ENCODE measurements at regions not wholly inside any gene's neighbourhood (a gene's known extent, or its start where the extent isn't known, plus 50 kb on each side); places are given as distances from the start of the nearest gene placed in this dataset.

DNA sequence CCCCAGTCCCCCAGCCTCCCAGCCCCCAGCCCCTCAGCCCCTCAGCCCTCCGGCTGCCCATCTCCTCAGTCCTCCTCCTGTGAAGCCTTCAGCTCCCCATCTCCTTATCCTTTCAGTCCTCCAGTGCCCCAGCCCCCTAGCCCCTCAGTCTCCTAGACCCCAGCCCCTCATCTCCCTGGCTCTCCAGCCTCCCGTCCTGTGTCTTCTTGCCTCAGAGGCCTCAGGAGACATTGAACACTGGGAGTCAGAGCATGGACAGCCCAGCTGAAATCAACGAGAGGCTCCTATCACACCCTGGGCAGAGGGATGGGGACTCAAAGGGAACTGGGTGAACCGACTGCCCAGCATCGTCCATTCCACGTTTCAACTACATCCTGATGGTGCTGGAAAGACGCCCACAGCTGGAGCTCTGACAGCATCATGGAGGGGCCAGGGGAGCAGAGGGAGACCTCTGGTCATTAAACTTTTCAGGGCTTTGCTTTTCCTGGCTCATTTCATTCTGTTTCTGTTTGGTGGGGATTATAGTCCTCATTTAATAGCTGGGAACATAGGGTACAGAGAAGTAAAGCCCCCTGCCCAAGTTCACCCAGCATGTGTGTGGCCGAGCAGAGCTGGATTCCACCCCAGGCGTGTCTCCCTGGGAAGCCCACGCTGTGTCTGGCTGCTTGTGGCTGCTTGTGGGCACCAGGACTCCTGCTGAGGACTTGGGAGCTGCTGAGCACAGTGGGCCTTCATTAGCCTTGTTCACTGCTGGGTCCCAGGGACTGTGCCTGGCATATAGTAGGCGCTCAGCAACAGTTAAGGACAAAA is 396.7 kb downstream of the PTPRU start:
- H3K9ac ChIP-seq (ENCODE audit: low read length), result no peak overlapping the region
- H4K20me1 ChIP-seq (ENCODE audit: insufficient read depth), result no peaks in the 10 kb centered on the region
- H2AFZ ChIP-seq (ENCODE audit: low read depth, low read length), result no peak overlapping the region
- no peaks in the 10 kb centered on the region for H3K27me3 ChIP-seq (ENCODE audit: insufficient read depth, low read depth, low read length)
- H3K4me2 ChIP-seq (ENCODE audit: low read length), result no peak overlapping the region
- no peaks in the 10 kb centered on the region for H3F3A ChIP-seq (ENCODE audit: insufficient read depth, low read length, poor library complexity, severe bottlenecking)
- no peaks in the 10 kb centered on the region for H3K79me2 ChIP-seq (replicated peaks; ENCODE audit: insufficient read depth, low read length)
- H3K9me2 ChIP-seq (ENCODE audit: insufficient read depth, low read length), result no peaks in the 10 kb centered on the region
- TF ChIP-seq POLR2AphosphoS5 (IDR thresholded peaks at IDR 0.05) (no peak), RAD21 (conservative IDR thresholded peaks at IDR 0.05) (no peak), EZH2 (IDR thresholded peaks at IDR 0.05; ENCODE audit: borderline replicate concordance, insufficient read depth, low read length, poor library complexity, severe bottlenecking) (no peak), TAF1 (IDR thresholded peaks at IDR 0.05; ENCODE audit: low read depth) (no peak)
- TF ChIP-seq, protein P1, sequence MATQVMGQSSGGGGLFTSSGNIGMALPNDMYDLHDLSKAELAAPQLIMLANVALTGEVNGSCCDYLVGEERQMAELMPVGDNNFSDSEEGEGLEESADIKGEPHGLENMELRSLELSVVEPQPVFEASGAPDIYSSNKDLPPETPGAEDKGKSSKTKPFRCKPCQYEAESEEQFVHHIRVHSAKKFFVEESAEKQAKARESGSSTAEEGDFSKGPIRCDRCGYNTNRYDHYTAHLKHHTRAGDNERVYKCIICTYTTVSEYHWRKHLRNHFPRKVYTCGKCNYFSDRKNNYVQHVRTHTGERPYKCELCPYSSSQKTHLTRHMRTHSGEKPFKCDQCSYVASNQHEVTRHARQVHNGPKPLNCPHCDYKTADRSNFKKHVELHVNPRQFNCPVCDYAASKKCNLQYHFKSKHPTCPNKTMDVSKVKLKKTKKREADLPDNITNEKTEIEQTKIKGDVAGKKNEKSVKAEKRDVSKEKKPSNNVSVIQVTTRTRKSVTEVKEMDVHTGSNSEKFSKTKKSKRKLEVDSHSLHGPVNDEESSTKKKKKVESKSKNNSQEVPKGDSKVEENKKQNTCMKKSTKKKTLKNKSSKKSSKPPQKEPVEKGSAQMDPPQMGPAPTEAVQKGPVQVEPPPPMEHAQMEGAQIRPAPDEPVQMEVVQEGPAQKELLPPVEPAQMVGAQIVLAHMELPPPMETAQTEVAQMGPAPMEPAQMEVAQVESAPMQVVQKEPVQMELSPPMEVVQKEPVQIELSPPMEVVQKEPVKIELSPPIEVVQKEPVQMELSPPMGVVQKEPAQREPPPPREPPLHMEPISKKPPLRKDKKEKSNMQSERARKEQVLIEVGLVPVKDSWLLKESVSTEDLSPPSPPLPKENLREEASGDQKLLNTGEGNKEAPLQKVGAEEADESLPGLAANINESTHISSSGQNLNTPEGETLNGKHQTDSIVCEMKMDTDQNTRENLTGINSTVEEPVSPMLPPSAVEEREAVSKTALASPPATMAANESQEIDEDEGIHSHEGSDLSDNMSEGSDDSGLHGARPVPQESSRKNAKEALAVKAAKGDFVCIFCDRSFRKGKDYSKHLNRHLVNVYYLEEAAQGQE (IDR thresholded peaks at IDR 0.05; ENCODE audit: borderline replicate concordance), result no peak
- H3K9me3 ChIP-seq (ENCODE audit: low read length), result no peaks in the 10 kb centered on the region
- no peaks in the 10 kb centered on the region for H3K36me3 ChIP-seq (ENCODE audit: insufficient read depth, low read length)
- H3K27ac ChIP-seq (ENCODE audit: low read length), result no peak overlapping the region
- H3K4me3 ChIP-seq (ENCODE audit: low read length), result no peak overlapping the region

DNA sequence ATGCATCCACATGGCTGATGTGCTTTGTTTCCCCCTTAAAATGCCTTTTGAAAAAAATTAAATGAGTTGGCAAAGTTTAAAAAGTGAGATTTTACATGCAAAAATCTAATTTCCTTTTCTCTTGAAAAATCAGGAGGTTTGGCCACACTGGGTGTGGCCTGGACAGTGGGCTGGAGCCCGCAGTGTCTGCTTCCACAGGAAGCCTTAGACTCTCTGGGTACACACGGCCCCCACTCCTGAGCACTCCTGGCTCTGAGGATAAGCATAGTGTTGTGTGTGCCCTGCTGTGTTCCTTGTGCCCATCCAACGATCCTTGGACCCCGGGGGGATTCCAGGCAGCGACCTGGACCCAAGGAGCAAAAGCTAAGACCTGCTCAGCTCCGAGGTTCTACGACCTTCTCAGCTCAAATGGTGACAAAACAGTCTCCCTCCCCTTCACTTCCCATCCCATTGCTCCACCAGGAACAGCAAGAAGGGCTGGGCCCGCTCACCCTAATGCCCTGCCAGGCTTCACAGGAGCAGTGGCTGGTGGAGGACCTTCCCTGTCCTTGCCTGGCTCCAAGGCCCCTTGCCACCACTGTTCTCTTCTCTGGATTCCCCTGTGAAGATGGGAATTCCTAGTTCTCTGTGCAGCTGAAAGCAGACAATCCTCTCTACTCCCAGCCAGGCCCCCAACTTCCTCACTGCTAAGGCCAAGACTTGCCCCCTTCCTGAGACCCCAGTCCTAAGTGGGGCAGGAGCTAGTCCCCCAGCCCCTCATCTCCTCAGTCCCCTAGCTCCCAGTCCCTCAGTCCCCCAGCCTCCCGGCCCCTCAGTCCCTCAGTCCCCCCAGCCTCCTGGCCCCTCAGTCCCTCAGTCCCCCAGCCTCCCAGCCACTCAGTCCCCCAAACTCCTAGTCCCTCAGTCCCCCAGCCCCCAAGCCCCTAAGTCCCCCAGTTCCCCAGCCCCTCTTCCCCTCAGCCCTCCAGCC is 395.8 kb downstream of the PTPRU start:
- Histone ChIP-seq H3K9me2 (ENCODE audit: insufficient read depth, low read length) (no peaks in the 10 kb centered on the region), H3K4me2 (ENCODE audit: low read length) (no peak overlapping the region), H3K27me3 (ENCODE audit: insufficient read depth, low read depth, low read length) (no peaks in the 10 kb centered on the region), H3K79me2 (replicated peaks; ENCODE audit: insufficient read depth, low read length) (no peaks in the 10 kb centered on the region), H3K4me3 (ENCODE audit: low read length) (no peak overlapping the region), H3K9me3 (ENCODE audit: low read length) (no peaks in the 10 kb centered on the region), H3K27ac (ENCODE audit: low read length) (no peak overlapping the region), H3K9ac (ENCODE audit: low read length) (no peak overlapping the region), H3F3A (ENCODE audit: insufficient read depth, low read length, poor library complexity, severe bottlenecking) (no peaks in the 10 kb centered on the region), H3K36me3 (ENCODE audit: insufficient read depth, low read length) (no peaks in the 10 kb centered on the region), H2AFZ (ENCODE audit: low read depth, low read length) (no peak overlapping the region), H4K20me1 (ENCODE audit: insufficient read depth) (no peaks in the 10 kb centered on the region)
- no peak for TF ChIP-seq EP300 (conservative IDR thresholded peaks at IDR 0.05; ENCODE audit: poor library complexity, severe bottlenecking)
- TF ChIP-seq MXI1 (conservative IDR thresholded peaks at IDR 0.05; ENCODE audit: poor library complexity, severe bottlenecking), result no peak
- TF ChIP-seq SMC3 (conservative IDR thresholded peaks at IDR 0.05; ENCODE audit: poor library complexity), result no peak
- TF ChIP-seq, protein P2, sequence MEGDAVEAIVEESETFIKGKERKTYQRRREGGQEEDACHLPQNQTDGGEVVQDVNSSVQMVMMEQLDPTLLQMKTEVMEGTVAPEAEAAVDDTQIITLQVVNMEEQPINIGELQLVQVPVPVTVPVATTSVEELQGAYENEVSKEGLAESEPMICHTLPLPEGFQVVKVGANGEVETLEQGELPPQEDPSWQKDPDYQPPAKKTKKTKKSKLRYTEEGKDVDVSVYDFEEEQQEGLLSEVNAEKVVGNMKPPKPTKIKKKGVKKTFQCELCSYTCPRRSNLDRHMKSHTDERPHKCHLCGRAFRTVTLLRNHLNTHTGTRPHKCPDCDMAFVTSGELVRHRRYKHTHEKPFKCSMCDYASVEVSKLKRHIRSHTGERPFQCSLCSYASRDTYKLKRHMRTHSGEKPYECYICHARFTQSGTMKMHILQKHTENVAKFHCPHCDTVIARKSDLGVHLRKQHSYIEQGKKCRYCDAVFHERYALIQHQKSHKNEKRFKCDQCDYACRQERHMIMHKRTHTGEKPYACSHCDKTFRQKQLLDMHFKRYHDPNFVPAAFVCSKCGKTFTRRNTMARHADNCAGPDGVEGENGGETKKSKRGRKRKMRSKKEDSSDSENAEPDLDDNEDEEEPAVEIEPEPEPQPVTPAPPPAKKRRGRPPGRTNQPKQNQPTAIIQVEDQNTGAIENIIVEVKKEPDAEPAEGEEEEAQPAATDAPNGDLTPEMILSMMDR (IDR thresholded peaks at IDR 0.05; ENCODE audit: poor library complexity, severe bottlenecking), result no peak
- TF ChIP-seq RAD21 (conservative IDR thresholded peaks at IDR 0.05), result no peak
- no peak for TF ChIP-seq POLR2AphosphoS5 (IDR thresholded peaks at IDR 0.05)

All from neural cell (in vitro differentiated cells).